RWPE2 (cell line): ENCODE measurements at regions not wholly inside any gene's neighbourhood (a gene's known extent, or its start where the extent isn't known, plus 50 kb on each side); places are given as distances from the start of the nearest gene placed in this dataset.

Experiments
- ATAC-seq: fragments of 200-7000 bp; cut with Tn5 transposase; 3 replicates; pipeline ENCODE4 v1.9.1; 2021; ENCODE audit warnings: low read depth
- DNase-seq: peaks from one replicate; pipeline ENCODE4 v3.0.0-alpha.2; 2020; ENCODE audit warnings: low spot score
- H3K27ac ChIP-seq: fragments of 450-650 bp; 2 replicates; pipeline ENCODE4 v1.5.1; 2017; ENCODE audit warnings: mild to moderate bottlenecking; ENCODE audit not compliant: poor library complexity, severe bottlenecking
- H3K27me3 ChIP-seq: fragments of 250-450 bp; sonication (Bioruptor Pico); 2 replicates; pipeline ENCODE4 v1.5.1; 2021; ENCODE audit warnings: mild to moderate bottlenecking, moderate library complexity; ENCODE audit not compliant: insufficient read depth, poor library complexity, severe bottlenecking
- H3K36me3 ChIP-seq: fragments of 250-450 bp; sonication (Bioruptor Pico); 2 replicates; pipeline ENCODE4 v1.5.1; 2020; ENCODE audit warnings: low read depth, mild to moderate bottlenecking, moderate library complexity
- H3K4me1 ChIP-seq: fragments of 250-450 bp; sonication (Bioruptor Pico); 2 replicates; pipeline ENCODE4 v1.5.1; 2021; ENCODE audit warnings: mild to moderate bottlenecking, moderate library complexity; ENCODE audit not compliant: insufficient read depth, poor library complexity, severe bottlenecking
- H3K4me3 ChIP-seq: fragments of 250-450 bp; sonication (Bioruptor Pico); 2 replicates; pipeline ENCODE4 v1.5.1; 2021; ENCODE audit warnings: mild to moderate bottlenecking, moderate library complexity; ENCODE audit not compliant: severe bottlenecking
- H3K9me3 ChIP-seq: fragments of 250-450 bp; sonication (Bioruptor Pico); 2 replicates; pipeline ENCODE4 v1.5.1; 2021; ENCODE audit warnings: mild to moderate bottlenecking, moderate library complexity; ENCODE audit not compliant: severe bottlenecking
- TF ChIP-seq, protein P1 (sequence below): fragments of 450-650 bp; IDR thresholded peaks from one replicate; pipeline ENCODE4 v1.5.1; 2017; ENCODE audit warnings: mild to moderate bottlenecking, moderate library complexity; ENCODE audit not compliant: poor library complexity, severe bottlenecking

DNA sequence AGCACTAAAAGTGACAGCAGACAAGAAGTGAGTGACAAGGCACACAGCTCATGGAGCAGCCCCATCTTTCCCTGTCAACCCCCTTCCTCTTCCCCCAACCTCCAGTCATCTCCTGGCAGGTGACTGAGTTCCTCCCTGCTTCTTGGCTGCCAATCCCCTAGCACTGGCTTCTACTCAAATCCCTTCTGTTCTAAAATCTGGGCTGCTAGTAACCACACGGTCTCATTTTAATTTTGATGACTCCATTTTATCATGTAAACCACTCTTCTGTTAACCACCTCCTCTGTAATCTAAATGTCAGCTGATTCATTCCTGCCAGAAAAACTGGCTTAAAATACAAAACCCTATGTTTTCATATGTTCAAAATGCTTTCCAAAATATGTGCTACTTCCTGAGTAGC lies 419.8 kb upstream of the MON1B start:
- no peaks in the 10 kb centered on the region for H3K9me3 ChIP-seq
- no peaks in the 10 kb centered on the region for H3K36me3 ChIP-seq

DNA sequence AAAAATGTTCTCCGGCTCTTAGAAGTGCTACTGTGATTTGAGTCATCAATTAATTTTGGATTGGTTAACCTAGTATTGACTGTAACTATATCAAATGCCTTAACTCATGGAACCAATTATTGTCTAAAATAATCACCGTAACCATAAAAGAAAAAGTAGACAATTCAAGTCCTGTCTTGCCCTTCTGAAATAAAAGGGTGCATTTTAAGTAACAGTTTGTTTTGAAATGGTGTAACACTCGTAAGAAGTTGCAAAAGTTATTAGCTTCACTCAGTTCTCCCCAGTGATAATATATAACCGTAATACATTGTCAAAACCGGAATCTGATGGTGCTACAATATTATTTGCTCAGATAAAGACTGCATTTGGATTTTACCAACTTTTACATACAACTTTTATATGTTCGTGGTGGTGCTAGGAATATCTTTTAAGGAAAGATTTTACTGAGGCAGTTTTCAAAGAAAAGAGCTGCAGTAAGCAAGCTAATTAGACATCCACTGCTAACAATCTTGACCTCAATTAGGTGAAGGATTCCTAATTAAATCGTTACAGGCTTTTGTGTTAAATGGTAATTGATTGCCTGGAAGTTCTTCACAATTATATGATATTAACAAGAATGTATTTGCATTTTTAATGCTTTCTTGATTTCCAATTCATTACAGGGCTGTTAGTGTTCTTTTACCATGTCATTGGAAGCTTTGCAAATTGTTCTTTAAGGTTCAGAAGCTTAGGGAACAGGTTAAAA lies 413.1 kb upstream of the MON1B start:
- H3K9me3 ChIP-seq: no peaks in the 10 kb centered on the region

More for the DNA sequence above, 419.8 kb upstream of the MON1B start:
- Histone ChIP-seq H3K27me3 (no peaks in the 10 kb centered on the region), H3K27ac (no peak overlapping the region), H3K4me1 (no peaks in the 10 kb centered on the region), H3K4me3 (no peak overlapping the region)
- TF ChIP-seq, protein P1, sequence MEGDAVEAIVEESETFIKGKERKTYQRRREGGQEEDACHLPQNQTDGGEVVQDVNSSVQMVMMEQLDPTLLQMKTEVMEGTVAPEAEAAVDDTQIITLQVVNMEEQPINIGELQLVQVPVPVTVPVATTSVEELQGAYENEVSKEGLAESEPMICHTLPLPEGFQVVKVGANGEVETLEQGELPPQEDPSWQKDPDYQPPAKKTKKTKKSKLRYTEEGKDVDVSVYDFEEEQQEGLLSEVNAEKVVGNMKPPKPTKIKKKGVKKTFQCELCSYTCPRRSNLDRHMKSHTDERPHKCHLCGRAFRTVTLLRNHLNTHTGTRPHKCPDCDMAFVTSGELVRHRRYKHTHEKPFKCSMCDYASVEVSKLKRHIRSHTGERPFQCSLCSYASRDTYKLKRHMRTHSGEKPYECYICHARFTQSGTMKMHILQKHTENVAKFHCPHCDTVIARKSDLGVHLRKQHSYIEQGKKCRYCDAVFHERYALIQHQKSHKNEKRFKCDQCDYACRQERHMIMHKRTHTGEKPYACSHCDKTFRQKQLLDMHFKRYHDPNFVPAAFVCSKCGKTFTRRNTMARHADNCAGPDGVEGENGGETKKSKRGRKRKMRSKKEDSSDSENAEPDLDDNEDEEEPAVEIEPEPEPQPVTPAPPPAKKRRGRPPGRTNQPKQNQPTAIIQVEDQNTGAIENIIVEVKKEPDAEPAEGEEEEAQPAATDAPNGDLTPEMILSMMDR: no peak
- ATAC-seq: no peak
- DNase-seq: no peak

DNA sequence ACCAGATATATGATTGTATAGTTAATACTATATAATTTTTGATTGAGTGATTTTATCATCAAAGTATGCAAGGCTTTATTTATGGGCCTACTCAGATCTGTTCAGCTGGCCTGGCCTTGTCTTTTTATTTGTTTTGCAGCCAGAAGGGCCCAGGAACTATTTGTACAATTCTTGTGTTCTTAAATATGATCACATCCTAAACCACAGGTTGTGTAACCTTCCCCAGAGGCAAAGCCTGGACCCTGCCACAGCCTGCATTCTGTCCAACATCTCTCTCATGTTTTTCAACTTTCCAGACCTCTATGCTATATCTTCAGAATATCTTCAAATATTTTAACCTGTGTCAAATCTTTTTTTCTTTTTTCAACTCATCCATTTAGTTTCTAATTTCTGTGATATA lies 410.4 kb upstream of the MON1B start:
- no peaks in the 10 kb centered on the region for H3K27me3 ChIP-seq
- TF ChIP-seq, protein P1: no peak
- no peak overlapping the region for H3K4me3 ChIP-seq
- H3K9me3 ChIP-seq: no peaks in the 10 kb centered on the region
- peaks cover 49% of the 10 kb centered on the region for H3K4me1 ChIP-seq
- ATAC-seq (peak; percentile 96), DNase-seq (peak; percentile 61)
- H3K27ac ChIP-seq: peak overlapping the region; percentile 82
- peaks cover 6% of the 10 kb centered on the region for H3K36me3 ChIP-seq

More for the DNA sequence above, 413.1 kb upstream of the MON1B start:
- DNase-seq (no peak), ATAC-seq (peak; percentile 41)
- Histone ChIP-seq H3K27me3 (no peaks in the 10 kb centered on the region), H3K36me3 (peaks cover 6% of the 10 kb centered on the region), H3K4me1 (peaks cover 38% of the 10 kb centered on the region), H3K4me3 (no peak overlapping the region), H3K27ac (peak overlapping the region; percentile 82)
- TF ChIP-seq, protein P1: no peak

DNA sequence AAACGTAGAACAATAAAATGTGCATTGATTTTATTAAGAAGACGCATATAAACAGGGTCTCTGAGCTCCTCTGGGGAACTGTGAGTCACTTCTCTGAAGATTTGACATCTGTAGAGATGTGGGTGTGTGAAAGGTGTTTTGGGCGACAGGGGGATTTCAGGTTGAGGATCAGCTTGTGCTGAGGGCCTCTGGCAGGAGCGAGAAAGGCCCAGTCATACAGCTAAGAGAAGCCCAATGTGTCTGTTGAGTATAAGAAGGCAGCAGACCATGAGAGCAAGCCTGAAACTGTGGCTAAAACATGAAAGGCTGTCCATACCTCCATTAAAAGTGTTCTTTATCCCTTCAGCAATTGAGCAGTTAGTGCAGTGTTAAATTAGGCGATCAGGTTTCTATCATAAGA lies 406.5 kb upstream of the MON1B start:
- DNase-seq (no peak), ATAC-seq (no peak)
- no peak overlapping the region for H3K4me3 ChIP-seq
- H3K9me3 ChIP-seq: peaks cover 4% of the 10 kb centered on the region
- H3K4me1 ChIP-seq: peaks cover 46% of the 10 kb centered on the region
- peaks cover 6% of the 10 kb centered on the region for H3K36me3 ChIP-seq
- H3K27ac ChIP-seq: peak overlapping the region; percentile 33
- TF ChIP-seq, protein P1: no peak
- H3K27me3 ChIP-seq: no peaks in the 10 kb centered on the region

DNA sequence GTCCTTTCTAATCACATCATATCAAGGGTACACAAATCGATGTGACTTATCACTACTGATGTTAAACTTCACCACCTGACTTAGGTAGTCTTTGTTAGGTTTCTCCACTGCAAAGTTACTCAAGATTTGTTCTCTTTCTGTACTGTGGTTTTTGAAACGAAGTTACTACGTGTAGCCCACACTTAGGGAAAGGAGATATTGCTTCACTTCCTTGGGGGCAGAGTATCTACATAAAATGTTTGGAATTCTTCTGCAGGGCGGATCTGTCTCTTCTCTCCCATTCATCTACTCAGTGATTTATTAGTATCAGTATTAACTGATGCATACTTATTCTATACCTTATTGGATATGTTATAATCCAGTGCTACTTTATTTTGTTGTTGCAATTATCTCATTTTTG lies 403.6 kb upstream of the MON1B start:
- ATAC-seq (peak; percentile 98), DNase-seq (no peak)
- Histone ChIP-seq H3K27me3 (no peaks in the 10 kb centered on the region), H3K4me1 (peaks cover 28% of the 10 kb centered on the region), H3K36me3 (no peaks in the 10 kb centered on the region), H3K4me3 (no peak overlapping the region), H3K9me3 (peaks cover 4% of the 10 kb centered on the region), H3K27ac (peak overlapping the region; percentile 85)
- TF ChIP-seq, protein P1: no peak
